ENCODE measurements at regions not wholly inside any gene's neighbourhood (a gene's known extent, or its start where the extent isn't known, plus 50 kb on each side); places are given as distances from the start of the nearest gene placed in this dataset.
"Not testable (repeated sequence)": the region's sequence is repeated elsewhere in the genome, so short reads cannot be mapped to it uniquely, and the experiment has no call there.

GRCh38 chr1:221522529-221522940 is 219.4 kb downstream of the DUSP10 start:
- Histone ChIP-seq H3K27ac (ENCODE audit: low read depth, low read length, severe bottlenecking) (no peak overlapping the region), H3K36me3 (ENCODE audit: control insufficient read depth, insufficient read depth, low read length) (no peaks in the 10 kb centered on the region), H3K4me3 (ENCODE audit: extremely low read depth, insufficient read depth, low read length, poor library complexity, severe bottlenecking) (no peak overlapping the region), H3K9me3 (ENCODE audit: control insufficient read depth, low read length) (no peaks in the 10 kb centered on the region), H3K4me1 (ENCODE audit: control insufficient read depth, insufficient read depth, low read length, poor library complexity, severe bottlenecking) (no peaks in the 10 kb centered on the region)
- 91 to 100% methylated on average over 2 of the region's 2 CpGs for WGBS, 2 experiments (ENCODE audit: insufficient coverage in 2 of 2)

GRCh38 chr1:221525749-221526148 is 216.1 kb downstream of the DUSP10 start:
- H3K36me3 ChIP-seq (ENCODE audit: control insufficient read depth, insufficient read depth, low read length) = no peaks in the 10 kb centered on the region
- no peak overlapping the region for H3K27ac ChIP-seq (ENCODE audit: low read depth, low read length, severe bottlenecking)
- H3K4me3 ChIP-seq (ENCODE audit: extremely low read depth, insufficient read depth, low read length, poor library complexity, severe bottlenecking) = no peak overlapping the region
- no CpG with 5 or more reads among the region's 2 CpGs for WGBS, 2 experiments (ENCODE audit: insufficient coverage in 2 of 2)
- no peaks in the 10 kb centered on the region for H3K4me1 ChIP-seq (ENCODE audit: control insufficient read depth, insufficient read depth, low read length, poor library complexity, severe bottlenecking)
- no peaks in the 10 kb centered on the region for H3K9me3 ChIP-seq (ENCODE audit: control insufficient read depth, low read length)

GRCh38 chr1:221527302-221527701 is 214.6 kb downstream of the DUSP10 start:
- 82% methylated on average over 3 of the region's 3 CpGs; no CpG with 5 or more reads in 1 of the 2 experiments for WGBS, 2 experiments (ENCODE audit: insufficient coverage in 2 of 2)
- Histone ChIP-seq H3K9me3 (ENCODE audit: control insufficient read depth, low read length) (no peaks in the 10 kb centered on the region), H3K36me3 (ENCODE audit: control insufficient read depth, insufficient read depth, low read length) (no peaks in the 10 kb centered on the region), H3K4me3 (ENCODE audit: extremely low read depth, insufficient read depth, low read length, poor library complexity, severe bottlenecking) (no peak overlapping the region), H3K27ac (ENCODE audit: low read depth, low read length, severe bottlenecking) (no peak overlapping the region), H3K4me1 (ENCODE audit: control insufficient read depth, insufficient read depth, low read length, poor library complexity, severe bottlenecking) (no peaks in the 10 kb centered on the region)

- H3K36me3 ChIP-seq (ENCODE audit: control insufficient read depth, insufficient read depth, low read length) = no peaks in the 10 kb centered on the region
- 86 to 89% methylated on average over 3 of the region's 3 CpGs for WGBS, 2 experiments (ENCODE audit: insufficient coverage in 2 of 2)
- H3K9me3 ChIP-seq (ENCODE audit: control insufficient read depth, low read length) = no peaks in the 10 kb centered on the region
- no peak overlapping the region for H3K27ac ChIP-seq (ENCODE audit: low read depth, low read length, severe bottlenecking)
- no peaks in the 10 kb centered on the region for H3K4me1 ChIP-seq (ENCODE audit: control insufficient read depth, insufficient read depth, low read length, poor library complexity, severe bottlenecking)
- no peak overlapping the region for H3K4me3 ChIP-seq (ENCODE audit: extremely low read depth, insufficient read depth, low read length, poor library complexity, severe bottlenecking)
Observed at GRCh38 chr1:221527886-221528624, 213.8 kb downstream of the DUSP10 start.

GRCh38 chr1:221530159-221530558 is 211.7 kb downstream of the DUSP10 start:
- not testable (repeated sequence) for H3K9me3 ChIP-seq (ENCODE audit: control insufficient read depth, low read length); H3K4me3 ChIP-seq (ENCODE audit: extremely low read depth, insufficient read depth, low read length, poor library complexity, severe bottlenecking); H3K36me3 ChIP-seq (ENCODE audit: control insufficient read depth, insufficient read depth, low read length); H3K4me1 ChIP-seq (ENCODE audit: control insufficient read depth, insufficient read depth, low read length, poor library complexity, severe bottlenecking); H3K27ac ChIP-seq (ENCODE audit: low read depth, low read length, severe bottlenecking)
- no CpG with 5 or more reads among the region's 1 CpG for WGBS, 2 experiments (ENCODE audit: insufficient coverage in 2 of 2)

GRCh38 chr1:221530791-221531190 is 211.1 kb downstream of the DUSP10 start:
- no peaks in the 10 kb centered on the region for H3K9me3 ChIP-seq (ENCODE audit: control insufficient read depth, low read length)
- H3K27ac ChIP-seq (ENCODE audit: low read depth, low read length, severe bottlenecking) = no peak overlapping the region
- no peaks in the 10 kb centered on the region for H3K36me3 ChIP-seq (ENCODE audit: control insufficient read depth, insufficient read depth, low read length)
- H3K4me3 ChIP-seq (ENCODE audit: extremely low read depth, insufficient read depth, low read length, poor library complexity, severe bottlenecking) = no peak overlapping the region
- H3K4me1 ChIP-seq (ENCODE audit: control insufficient read depth, insufficient read depth, low read length, poor library complexity, severe bottlenecking) = no peaks in the 10 kb centered on the region

GRCh38 chr1:221532071-221532773 is 209.7 kb downstream of the DUSP10 start:
- Histone ChIP-seq H3K36me3 (ENCODE audit: control insufficient read depth, insufficient read depth, low read length) (no peaks in the 10 kb centered on the region), H3K27ac (ENCODE audit: low read depth, low read length, severe bottlenecking) (no peak overlapping the region), H3K4me3 (ENCODE audit: extremely low read depth, insufficient read depth, low read length, poor library complexity, severe bottlenecking) (no peak overlapping the region), H3K9me3 (ENCODE audit: control insufficient read depth, low read length) (no peaks in the 10 kb centered on the region), H3K4me1 (ENCODE audit: control insufficient read depth, insufficient read depth, low read length, poor library complexity, severe bottlenecking) (no peaks in the 10 kb centered on the region)
- 88 to 100% methylated on average over 1 of the region's 5 CpGs for WGBS, 2 experiments (ENCODE audit: insufficient coverage in 2 of 2)

GRCh38 chr1:221541296-221541695 is 200.6 kb downstream of the DUSP10 start:
- H3K27ac ChIP-seq (ENCODE audit: low read depth, low read length, severe bottlenecking) = no peak overlapping the region
- no peaks in the 10 kb centered on the region for H3K4me1 ChIP-seq (ENCODE audit: control insufficient read depth, insufficient read depth, low read length, poor library complexity, severe bottlenecking)
- 89 to 95% methylated on average over 4 to 5 of the region's 5 CpGs for WGBS, 2 experiments (ENCODE audit: insufficient coverage in 2 of 2)
- no peaks in the 10 kb centered on the region for H3K36me3 ChIP-seq (ENCODE audit: control insufficient read depth, insufficient read depth, low read length)
- H3K4me3 ChIP-seq (ENCODE audit: extremely low read depth, insufficient read depth, low read length, poor library complexity, severe bottlenecking) = no peak overlapping the region
- no peaks in the 10 kb centered on the region for H3K9me3 ChIP-seq (ENCODE audit: control insufficient read depth, low read length)

- Histone ChIP-seq H3K9me3 (ENCODE audit: control insufficient read depth, low read length) (no peaks in the 10 kb centered on the region), H3K27ac (ENCODE audit: low read depth, low read length, severe bottlenecking) (no peak overlapping the region), H3K4me3 (ENCODE audit: extremely low read depth, insufficient read depth, low read length, poor library complexity, severe bottlenecking) (no peak overlapping the region), H3K36me3 (ENCODE audit: control insufficient read depth, insufficient read depth, low read length) (no peaks in the 10 kb centered on the region), H3K4me1 (ENCODE audit: control insufficient read depth, insufficient read depth, low read length, poor library complexity, severe bottlenecking) (no peaks in the 10 kb centered on the region)
- WGBS, 2 experiments (ENCODE audit: insufficient coverage in 2 of 2) = 73 to 100% methylated on average over 1 to 2 of the region's 4 CpGs
Observed at GRCh38 chr1:221543529-221544120, 198.3 kb downstream of the DUSP10 start.

- Histone ChIP-seq H3K4me1 (ENCODE audit: control insufficient read depth, insufficient read depth, low read length, poor library complexity, severe bottlenecking) (no peaks in the 10 kb centered on the region), H3K4me3 (ENCODE audit: extremely low read depth, insufficient read depth, low read length, poor library complexity, severe bottlenecking) (no peak overlapping the region), H3K36me3 (ENCODE audit: control insufficient read depth, insufficient read depth, low read length) (no peaks in the 10 kb centered on the region), H3K27ac (ENCODE audit: low read depth, low read length, severe bottlenecking) (no peak overlapping the region), H3K9me3 (ENCODE audit: control insufficient read depth, low read length) (no peaks in the 10 kb centered on the region)
- 95% methylated on average over 6 of the region's 6 CpGs for WGBS, 2 experiments (ENCODE audit: insufficient coverage in 2 of 2)
Observed at GRCh38 chr1:221548942-221549341, 192.9 kb downstream of the DUSP10 start.

- no peaks in the 10 kb centered on the region for H3K9me3 ChIP-seq (ENCODE audit: control insufficient read depth, low read length)
- no peaks in the 10 kb centered on the region for H3K36me3 ChIP-seq (ENCODE audit: control insufficient read depth, insufficient read depth, low read length)
- no peaks in the 10 kb centered on the region for H3K4me1 ChIP-seq (ENCODE audit: control insufficient read depth, insufficient read depth, low read length, poor library complexity, severe bottlenecking)
- H3K27ac ChIP-seq (ENCODE audit: low read depth, low read length, severe bottlenecking) = no peak overlapping the region
- H3K4me3 ChIP-seq (ENCODE audit: extremely low read depth, insufficient read depth, low read length, poor library complexity, severe bottlenecking) = no peak overlapping the region
Observed at GRCh38 chr1:221549815-221550214, 192.1 kb downstream of the DUSP10 start.

All from mesodermal cell (in vitro differentiated cells).